OCI-LY3 (cell line): ENCODE measurements at regions not wholly inside any gene's neighbourhood (a gene's known extent, or its start where the extent isn't known, plus 50 kb on each side); places are given as distances from the start of the nearest gene placed in this dataset.

Experiments used
- EZH2phosphoT487 ChIP-seq: fragments of 200-600 bp; shearing (Covaris generic); IDR thresholded peaks from 2 replicates; pipeline ENCODE4 v1.6.1; 2018; ENCODE audit warnings: antibody characterized with exemption, mixed run types, low read depth
- TF ChIP-seq, protein P1 (sequence below): fragments of 200-600, 300-600 bp; sonication (generic); IDR thresholded peaks from 2 replicates; pipeline ENCODE4 v1.5.1; 2014; ENCODE audit warnings: antibody characterized with exemption, low read length, low read depth

DNA sequence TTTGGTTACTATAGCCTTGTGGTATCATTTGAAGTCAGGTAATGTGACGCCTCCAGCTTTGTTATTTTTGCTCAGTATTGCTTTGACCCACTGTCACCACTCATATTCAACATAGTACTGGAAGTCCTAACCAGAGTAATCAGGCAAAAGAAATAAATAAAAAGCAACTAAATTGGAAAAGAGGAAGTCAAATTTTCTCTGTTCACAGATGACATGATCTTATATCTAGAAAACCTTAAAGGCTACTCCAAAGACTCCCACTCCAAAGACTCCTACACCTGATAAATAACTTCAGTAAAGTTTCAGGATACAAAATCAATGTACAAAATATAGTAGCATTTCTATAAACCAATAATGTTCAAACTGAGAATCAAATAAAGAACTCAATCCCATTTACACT, 348.6 kb downstream of the CXXC4 start:
- no peak for TF ChIP-seq EZH2phosphoT487
- TF ChIP-seq, protein P1, sequence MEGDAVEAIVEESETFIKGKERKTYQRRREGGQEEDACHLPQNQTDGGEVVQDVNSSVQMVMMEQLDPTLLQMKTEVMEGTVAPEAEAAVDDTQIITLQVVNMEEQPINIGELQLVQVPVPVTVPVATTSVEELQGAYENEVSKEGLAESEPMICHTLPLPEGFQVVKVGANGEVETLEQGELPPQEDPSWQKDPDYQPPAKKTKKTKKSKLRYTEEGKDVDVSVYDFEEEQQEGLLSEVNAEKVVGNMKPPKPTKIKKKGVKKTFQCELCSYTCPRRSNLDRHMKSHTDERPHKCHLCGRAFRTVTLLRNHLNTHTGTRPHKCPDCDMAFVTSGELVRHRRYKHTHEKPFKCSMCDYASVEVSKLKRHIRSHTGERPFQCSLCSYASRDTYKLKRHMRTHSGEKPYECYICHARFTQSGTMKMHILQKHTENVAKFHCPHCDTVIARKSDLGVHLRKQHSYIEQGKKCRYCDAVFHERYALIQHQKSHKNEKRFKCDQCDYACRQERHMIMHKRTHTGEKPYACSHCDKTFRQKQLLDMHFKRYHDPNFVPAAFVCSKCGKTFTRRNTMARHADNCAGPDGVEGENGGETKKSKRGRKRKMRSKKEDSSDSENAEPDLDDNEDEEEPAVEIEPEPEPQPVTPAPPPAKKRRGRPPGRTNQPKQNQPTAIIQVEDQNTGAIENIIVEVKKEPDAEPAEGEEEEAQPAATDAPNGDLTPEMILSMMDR: no peak
